HepG2 (cell line): ENCODE measurements at regions not wholly inside any gene's neighbourhood (a gene's known extent, or its start where the extent isn't known, plus 50 kb on each side); places are given as distances from the start of the nearest gene placed in this dataset.

Experiments used
- ATAC-seq: fragments of 200-7000 bp; cut with Tn5 transposase; 3 replicates; pipeline ENCODE4 v1.9.1; 2020; ENCODE audit warnings: mild to moderate bottlenecking, moderate library complexity
- BruUV-seq: library from RNA; stranded (reverse); fragments of 400-500 nt; replicated peaks from 2 replicates; lab custom pipeline; 2021; lab: Mats Ljungman, UMichigan
- CTCF ChIA-PET: fragments of 300-600 bp; formaldehyde crosslinking; extraction: SDS; loops from one replicate; lab custom pipeline; 2021; ENCODE audit warnings: low total read pairs, inconsistent platforms, low intra/inter-chr PET ratio; lab: Yijun Ruan, JAX
- POLR2A ChIA-PET: fragments of 350-600 bp; sonication (Branson Sonifier 250); formaldehyde crosslinking; loops from one replicate; lab custom pipeline; 2020; ENCODE audit warnings: antibody characterized with exemption, inconsistent platforms; lab: Yijun Ruan, JAX
- DNase-seq: peaks from one replicate; pipeline ENCODE4 v3.0.0-alpha.2; 2015; ENCODE audit warnings: low spot score
- FAIRE-seq: peaks from 3 replicates; lab custom pipeline; 2011; peaks lifted over from hg19 to GRCh38; lab: Jason Lieb, UNC
- H2AFZ ChIP-seq: one replicate; pipeline ENCODE4 v1.6.1; 2011; ENCODE audit warnings: low read length, inconsistent platforms
- H3K27ac ChIP-seq: fragments of 300-600 bp; 3 replicates; pipeline ENCODE4 v1.8.0; 2011; ENCODE audit warnings: mixed run types, mild to moderate bottlenecking, mixed read lengths, low read length, inconsistent platforms; ENCODE audit not compliant: insufficient read depth; ENCODE audit errors: extremely low read length
- H3K27me3 ChIP-seq, 2 experiments: fragments of 200-600 bp in 1 of 2; 2 replicates in 1 of 2; 3 replicates in 1 of 2; pipeline versions ENCODE4 v1.6.0 to v1.8.0; 2011; ENCODE audit warnings: low read length in 2 of 2, mild to moderate bottlenecking in 2 of 2, moderate library complexity in 2 of 2, inconsistent platforms in 1 of 2; ENCODE audit not compliant: insufficient read depth in 2 of 2, control insufficient read depth in 1 of 2
- H3K36me3 ChIP-seq, 2 experiments: fragments of 200-600 bp in 1 of 2; replicated peaks in 1 of 2; 2 replicates in 1 of 2; 3 replicates in 1 of 2; pipeline versions ENCODE4 v1.5.1 to v1.8.0; 2011; ENCODE audit warnings: low read length in 2 of 2, inconsistent platforms in 1 of 2; ENCODE audit not compliant: insufficient read depth in 2 of 2, control insufficient read depth in 1 of 2
- H3K4me1 ChIP-seq: 2 replicates; pipeline ENCODE4 v1.5.1; 2012; ENCODE audit warnings: low read length, inconsistent platforms; ENCODE audit not compliant: insufficient read depth
- H3K4me2 ChIP-seq: 2 replicates; pipeline ENCODE4 v1.6.0; 2011; ENCODE audit warnings: low read depth, low read length, inconsistent platforms
- H3K4me3 ChIP-seq, 3 experiments: fragments of 200-600 bp in 1 of 3; sonication (generic), shearing (Covaris generic) in 1 of 3; replicated peaks in 1 of 3; 2 replicates each; pipeline ENCODE4 v1.5.1; 2011 to 2016; ENCODE audit warnings: low read length in 3 of 3, inconsistent platforms in 2 of 3, low read depth in 2 of 3, mild to moderate bottlenecking in 2 of 3, control low read depth in 1 of 3, mixed read lengths in 1 of 3; ENCODE audit not compliant: insufficient read depth in 1 of 3
- H3K79me2 ChIP-seq: one replicate; pipeline ENCODE4 v1.6.1; 2011; ENCODE audit warnings: low read length, inconsistent platforms; ENCODE audit not compliant: insufficient read depth
- H3K9ac ChIP-seq: 2 replicates; pipeline ENCODE4 v1.6.0; 2011; ENCODE audit warnings: mild to moderate bottlenecking, low read depth, low read length, inconsistent platforms; ENCODE audit not compliant: insufficient read depth
- H3K9me3 ChIP-seq: 2 replicates; pipeline ENCODE4 v1.5.1; 2012; ENCODE audit warnings: mild to moderate bottlenecking, low read length
- H4K20me1 ChIP-seq: 2 replicates; pipeline ENCODE4 v1.6.0; 2011; ENCODE audit warnings: inconsistent platforms, mild to moderate bottlenecking, low read length, moderate library complexity; ENCODE audit not compliant: insufficient read depth
- CSRNP1 ChIP-seq: sonication (generic); formaldehyde crosslinking; IDR thresholded peaks from 2 replicates; pipeline ENCODE4 v1.8.1; 2023; ENCODE audit warnings: mild to moderate bottlenecking, missing genetic modification reagents
- FOXP4 ChIP-seq: sonication (generic); formaldehyde crosslinking; IDR thresholded peaks from 2 replicates; pipeline ENCODE4 v1.4.0; 2020; ENCODE audit warnings: missing genetic modification reagents
- NFYB ChIP-seq: sonication (generic); formaldehyde crosslinking; IDR thresholded peaks from 2 replicates; pipeline ENCODE4 v1.4.0; 2020; ENCODE audit warnings: missing genetic modification reagents
- NKX3-1 ChIP-seq: sonication (generic); formaldehyde crosslinking; IDR thresholded peaks from 2 replicates; pipeline ENCODE4 v1.5.0; 2020; ENCODE audit warnings: missing genetic modification reagents
- STAG1 ChIP-seq: sonication (generic); formaldehyde crosslinking; IDR thresholded peaks from 2 replicates; pipeline ENCODE4 v1.4.0; 2020; ENCODE audit warnings: missing genetic modification reagents
- ZBTB3 ChIP-seq: sonication (generic); formaldehyde crosslinking; IDR thresholded peaks from 2 replicates; pipeline ENCODE4 v1.4.0; 2020; ENCODE audit warnings: low read depth, mild to moderate bottlenecking, moderate library complexity, missing genetic modification reagents, borderline replicate concordance
- ZC3H4 ChIP-seq: sonication (generic); formaldehyde crosslinking; IDR thresholded peaks from 2 replicates; pipeline ENCODE4 v1.4.0; 2020; ENCODE audit warnings: missing genetic modification reagents, borderline replicate concordance
- ZHX2 ChIP-seq, 2 experiments: sonication (generic) in 1 of 2; formaldehyde crosslinking in 1 of 2; IDR thresholded peaks; 2 replicates each; pipeline versions ENCODE4 v1.6.1 to v1.9.0; 2014 to 2022; ENCODE audit warnings: antibody characterized with exemption in 1 of 2, borderline replicate concordance in 1 of 2, inconsistent platforms in 1 of 2, low read depth in 1 of 2, missing genetic modification reagents in 1 of 2
- ZNF17 ChIP-seq: sonication (generic); formaldehyde crosslinking; IDR thresholded peaks from 2 replicates; pipeline ENCODE4 v1.5.0; 2020; ENCODE audit warnings: mild to moderate bottlenecking, missing genetic modification reagents
- ZNF691 ChIP-seq: sonication (generic); formaldehyde crosslinking; IDR thresholded peaks from 2 replicates; pipeline ENCODE4 v1.4.0; 2020; ENCODE audit warnings: missing genetic modification reagents, low read depth, mild to moderate bottlenecking, borderline replicate concordance
- ZNF7 ChIP-seq: IDR thresholded peaks from 2 replicates; pipeline ENCODE4 v1.6.1; 2016; ENCODE audit warnings: missing biosample characterization, missing genetic modification reagents
- WGBS: methylation state at CpG from one replicate; pipeline ENCODE4 v1.1.6; 2017; ENCODE audit warnings: low lambda C conversion rate; 5-methylcytosine and 5-hydroxymethylcytosine counted together
- in situ Hi-C: cut with HindIII; loops from 2 replicates; pipeline ENCODE4 v1.10.0; 2017; ENCODE audit warnings: low pct_unique_long_range_greater_than_20kb; ENCODE audit not compliant: extremely low pct_ligation_motif_present
- intact Hi-C: fragments of 100-400 bp; cut with micrococcal nuclease; formaldehyde crosslinking; loops from one replicate; pipeline ENCODE4 v1.10.0; 2022; ENCODE audit not compliant: unreplicated experiment

GRCh38 chr9:118316831-118317343, 612.7 kb downstream of the TLR4 start:
- FAIRE-seq (no peak), DNase-seq (no peak), ATAC-seq (no peak)
- H3K4me2 ChIP-seq: no peak overlapping the region
- H3K9ac ChIP-seq: no peak overlapping the region
- H3K4me3 ChIP-seq: no peak overlapping the region
- 0% methylated on average over 2 of the region's 2 CpGs for WGBS
- no peak overlapping the region for H3K27ac ChIP-seq
- no peaks in the 10 kb centered on the region for H3K4me1 ChIP-seq
- in situ Hi-C loops: no loop called here
- intact Hi-C loops: no loop called here
- peaks cover 79% of the 10 kb centered on the region for H3K9me3 ChIP-seq
- no peaks in the 10 kb centered on the region for H3K27me3 ChIP-seq
- H3K79me2 ChIP-seq: no peaks in the 10 kb centered on the region
- no TSS peak for BruUV-seq
- no peak overlapping the region for H2AFZ ChIP-seq
- CTCF ChIA-PET: no interaction called here
- no peaks in the 10 kb centered on the region for H4K20me1 ChIP-seq
- POLR2A ChIA-PET: no interaction called here
- H3K36me3 ChIP-seq: no peaks in the 10 kb centered on the region
- TF ChIP-seq ZNF17 (CRISPR knock-in tag): no peak
- no peak for TF ChIP-seq ZNF691 (CRISPR knock-in tag)
- no peak for TF ChIP-seq FOXP4 (CRISPR knock-in tag)
- TF ChIP-seq STAG1 (CRISPR knock-in tag): no peak
- no peak for TF ChIP-seq NFYB
- no peak for TF ChIP-seq NKX3-1 (CRISPR knock-in tag)
- TF ChIP-seq CSRNP1: no peak
- no peak for TF ChIP-seq ZHX2 (IDR thresholded peaks at IDR 0.05; ENCODE audit: low read depth)
- TF ChIP-seq ZHX2 (CRISPR knock-in tag; IDR thresholded peaks at IDR 0.05; ENCODE audit: borderline replicate concordance): no peak
- TF ChIP-seq ZBTB3 (CRISPR knock-in tag): no peak
- TF ChIP-seq ZNF7 (CRISPR knock-in tag): no peak
- TF ChIP-seq ZC3H4 (CRISPR knock-in tag): no peak
